Upper lobe of right lung (tissue), 1 donor: ENCODE measurements at regions not wholly inside any gene's neighbourhood (a gene's known extent, or its start where the extent isn't known, plus 50 kb on each side); places are given as distances from the start of the nearest gene placed in this dataset.

Experiments used
- ATAC-seq: fragments of 200-7000 bp; cut with Tn5 transposase; one replicate; pipeline ENCODE4 v1.9.1; 2020; ENCODE audit warnings: mild to moderate bottlenecking, moderate library complexity
- DNase-seq: peaks from one replicate; pipeline ENCODE4 v3.0.0-alpha.2; 2020
- H3K27ac ChIP-seq: fragments of 200-600 bp; one replicate; pipeline ENCODE4 v1.8.0; 2022
- H3K27me3 ChIP-seq: fragments of 200-600 bp; one replicate; pipeline ENCODE4 v1.8.0; 2022; ENCODE audit warnings: mild to moderate bottlenecking
- H3K36me3 ChIP-seq: fragments of 200-600 bp; one replicate; pipeline ENCODE4 v1.8.0; 2022
- H3K4me1 ChIP-seq: fragments of 200-600 bp; one replicate; pipeline ENCODE4 v1.8.0; 2022
- H3K4me3 ChIP-seq: fragments of 200-600 bp; one replicate; pipeline ENCODE4 v1.8.0; 2022; ENCODE audit warnings: mild to moderate bottlenecking
- H3K9me3 ChIP-seq: fragments of 200-600 bp; one replicate; pipeline ENCODE4 v1.8.0; 2022
- CTCF ChIP-seq: fragments of 200-600 bp; IDR thresholded peaks from one replicate; pipeline ENCODE4 v1.8.0; 2022; ENCODE audit warnings: antibody characterized with exemption
- intact Hi-C: fragments of 100-400 bp; cut with DNase I; formaldehyde crosslinking; loops from one replicate; pipeline ENCODE4 v1.11.0; 2022
- donor health status: DM: no; HTN: yes; CAD: no; lungs with severe emphysema.

GRCh38 chr2:8436585-8436984 is 245.3 kb upstream of the ID2 start:
- no peaks in the 10 kb centered on the region for H3K27me3 ChIP-seq
- peaks cover 4% of the 10 kb centered on the region for H3K4me1 ChIP-seq
- H3K36me3 ChIP-seq = no peaks in the 10 kb centered on the region
- H3K4me3 ChIP-seq = no peak overlapping the region
- no peaks in the 10 kb centered on the region for H3K9me3 ChIP-seq
- ATAC-seq (no peak), DNase-seq (no peak)
- no peak for TF ChIP-seq CTCF
- H3K27ac ChIP-seq = no peak overlapping the region
- intact Hi-C loops = no loop called here

- intact Hi-C loops = no loop called here
- H3K4me1 ChIP-seq = peaks cover 4% of the 10 kb centered on the region
- H3K9me3 ChIP-seq = no peaks in the 10 kb centered on the region
- no peak for TF ChIP-seq CTCF
- no peaks in the 10 kb centered on the region for H3K27me3 ChIP-seq
- no peak overlapping the region for H3K4me3 ChIP-seq
- no peak overlapping the region for H3K27ac ChIP-seq
- ATAC-seq (no peak), DNase-seq (no peak)
- no peaks in the 10 kb centered on the region for H3K36me3 ChIP-seq
These were observed 244.5 kb upstream of the ID2 start for GRCh38 chr2:8437228-8437948.

- H3K36me3 ChIP-seq = no peaks in the 10 kb centered on the region
- no peak for TF ChIP-seq CTCF
- no peak for ATAC-seq
- H3K4me3 ChIP-seq = no peak overlapping the region
- H3K9me3 ChIP-seq = no peaks in the 10 kb centered on the region
- H3K27ac ChIP-seq = no peak overlapping the region
- DNase-seq = no peak
- H3K27me3 ChIP-seq = no peaks in the 10 kb centered on the region
- H3K4me1 ChIP-seq = peaks cover 4% of the 10 kb centered on the region
- intact Hi-C loops = no loop called here
These were observed 243.9 kb upstream of the ID2 start for GRCh38 chr2:8437949-8438400.

GRCh38 chr2:8438476-8438875 is 243.4 kb upstream of the ID2 start:
- DNase-seq (peak; percentile 68), ATAC-seq (peak; percentile 83)
- Histone ChIP-seq H3K4me1 (peaks cover 4% of the 10 kb centered on the region), H3K27me3 (no peaks in the 10 kb centered on the region), H3K36me3 (no peaks in the 10 kb centered on the region), H3K4me3 (no peak overlapping the region), H3K9me3 (no peaks in the 10 kb centered on the region), H3K27ac (no peak overlapping the region)
- intact Hi-C loops = no loop called here
- no peak for TF ChIP-seq CTCF

- ATAC-seq (peak; percentile 32), DNase-seq (no peak)
- Histone ChIP-seq H3K4me1 (peaks cover 4% of the 10 kb centered on the region), H3K27ac (no peak overlapping the region), H3K36me3 (no peaks in the 10 kb centered on the region), H3K4me3 (no peak overlapping the region), H3K27me3 (no peaks in the 10 kb centered on the region), H3K9me3 (no peaks in the 10 kb centered on the region)
- intact Hi-C loops = no loop called here
- no peak for TF ChIP-seq CTCF
These were observed 242.9 kb upstream of the ID2 start for GRCh38 chr2:8438996-8439395.
